HG02973 (cell line): ENCODE measurements at regions not wholly inside any gene's neighbourhood (a gene's known extent, or its start where the extent isn't known, plus 50 kb on each side); places are given as distances from the start of the nearest gene placed in this dataset.

ENCODE experiments used
- ATAC-seq: cut with Tn5 transposase; IDR thresholded peaks from one replicate; pipeline ENCODE4 v1.9.1; 2021; ENCODE audit warnings: moderate library complexity; ENCODE audit not compliant: unreplicated experiment

DNA sequence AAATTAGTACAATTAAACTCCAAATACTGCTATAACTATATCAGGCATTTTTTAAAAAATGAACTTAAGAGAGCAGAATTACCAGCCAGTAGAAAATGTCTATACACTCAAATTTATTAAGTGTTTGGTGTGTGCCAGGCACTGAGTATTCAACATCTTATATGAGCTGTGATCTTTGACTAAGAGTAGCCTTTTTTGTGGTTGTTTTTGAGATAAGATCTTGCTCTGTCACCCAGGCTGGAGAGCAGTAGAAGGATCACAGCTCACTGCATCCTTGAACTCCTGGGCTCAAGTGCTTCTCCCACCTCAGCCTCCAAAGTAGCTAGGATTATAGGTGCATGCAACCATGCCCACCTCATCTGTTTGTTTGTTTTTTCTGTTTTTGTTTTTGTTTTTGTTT, 102.5 kb upstream of the CELF2 start:
- no peak for ATAC-seq

DNA sequence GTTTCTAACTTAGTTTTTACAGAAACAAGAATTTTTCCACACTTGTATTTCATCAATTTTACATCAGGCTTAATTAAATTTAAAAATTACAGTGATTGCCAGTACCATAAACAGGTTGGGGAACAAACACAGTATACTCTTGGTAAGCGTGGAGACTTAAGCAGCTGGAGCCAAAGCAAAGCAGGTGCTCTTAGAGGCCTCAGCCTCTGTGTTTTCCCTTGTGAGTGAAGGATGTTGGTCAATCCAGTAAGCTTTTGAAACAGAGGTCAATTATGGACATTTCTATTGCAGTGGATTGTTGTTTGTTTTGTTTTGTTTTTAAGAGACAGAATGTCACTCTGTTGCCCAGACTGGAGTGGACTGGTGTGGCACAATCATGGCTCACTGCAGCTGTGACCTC, 100.6 kb upstream of the CELF2 start:
- no peak for ATAC-seq

DNA sequence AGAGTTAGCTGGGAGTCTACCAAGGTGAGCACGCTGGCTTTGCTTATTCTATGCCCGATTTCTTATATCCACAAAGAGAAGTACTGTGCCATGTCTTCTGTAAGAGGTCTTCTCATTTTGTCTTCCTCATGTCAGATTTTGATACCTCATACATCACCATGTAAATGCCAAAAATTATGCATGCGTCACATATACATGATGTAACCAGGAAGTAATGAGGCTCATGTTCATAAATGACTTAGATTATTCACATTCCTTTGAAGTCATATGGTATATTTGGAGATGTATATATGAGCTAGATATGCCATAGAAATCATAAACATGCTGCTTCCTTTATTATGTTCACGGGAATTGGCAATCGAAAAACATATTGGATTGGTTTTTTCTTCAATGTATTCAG, 97.7 kb upstream of the CELF2 start:
- ATAC-seq, result no peak

DNA sequence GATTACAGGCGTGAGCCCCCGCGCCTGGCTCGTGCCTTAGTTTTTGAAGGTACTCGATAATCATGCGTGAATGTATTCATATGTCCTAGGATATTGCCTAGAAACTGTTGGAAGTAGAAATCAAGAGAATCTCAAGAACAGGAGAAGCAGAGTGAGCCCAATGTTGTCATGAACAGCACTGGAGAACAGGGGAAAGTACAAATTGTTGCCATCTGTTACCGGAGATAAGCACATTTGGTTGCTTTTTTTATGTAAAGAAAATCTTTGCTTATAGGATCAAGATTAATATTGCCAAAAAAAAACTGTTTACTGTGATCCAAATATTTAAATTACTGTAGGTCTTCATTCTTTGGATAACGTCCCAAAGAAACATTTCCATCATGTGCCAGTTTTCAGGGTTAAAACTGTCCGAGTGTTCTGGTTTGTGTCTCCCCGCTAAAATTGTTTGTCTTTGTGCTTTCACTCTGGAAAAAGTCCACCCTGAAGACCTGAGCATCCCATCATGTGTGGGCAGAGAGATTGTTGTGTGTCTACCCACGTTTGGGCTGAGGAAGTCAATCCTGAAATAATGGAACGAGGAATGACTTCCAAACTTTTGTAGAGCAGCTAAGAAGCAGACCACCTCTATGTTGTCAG, 95.7 kb upstream of the CELF2 start:
- no peak for ATAC-seq

DNA sequence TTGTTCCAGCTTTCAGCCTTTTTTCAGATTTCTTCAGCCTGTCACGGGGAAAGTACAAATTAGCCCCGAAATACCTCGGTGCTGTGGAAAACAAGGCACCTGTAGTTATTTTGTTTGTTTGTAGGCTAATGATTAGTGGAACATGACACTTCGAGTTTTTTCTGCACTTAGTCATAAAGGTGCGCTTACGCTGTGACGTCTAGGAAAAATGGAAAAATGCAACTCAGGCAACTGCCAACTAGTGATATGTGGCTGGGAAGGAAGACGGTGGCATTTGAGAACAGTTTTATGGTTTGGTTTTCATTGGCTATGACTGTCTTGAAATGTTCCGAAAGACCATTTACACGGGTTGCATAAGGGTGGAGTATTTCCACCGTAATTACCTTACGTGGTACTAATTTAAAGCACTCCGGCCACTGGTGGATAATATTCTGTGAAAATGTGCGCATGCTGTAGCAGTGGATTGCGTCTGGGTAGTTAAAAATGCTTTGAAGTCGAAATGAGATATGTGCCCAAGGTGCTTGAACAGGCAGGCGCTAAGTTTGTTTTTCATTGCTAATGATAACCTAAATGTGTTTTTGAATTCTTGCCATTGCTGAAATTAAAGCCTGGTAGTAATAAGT, 94.5 kb upstream of the CELF2 start:
- ATAC-seq, result no peak

DNA sequence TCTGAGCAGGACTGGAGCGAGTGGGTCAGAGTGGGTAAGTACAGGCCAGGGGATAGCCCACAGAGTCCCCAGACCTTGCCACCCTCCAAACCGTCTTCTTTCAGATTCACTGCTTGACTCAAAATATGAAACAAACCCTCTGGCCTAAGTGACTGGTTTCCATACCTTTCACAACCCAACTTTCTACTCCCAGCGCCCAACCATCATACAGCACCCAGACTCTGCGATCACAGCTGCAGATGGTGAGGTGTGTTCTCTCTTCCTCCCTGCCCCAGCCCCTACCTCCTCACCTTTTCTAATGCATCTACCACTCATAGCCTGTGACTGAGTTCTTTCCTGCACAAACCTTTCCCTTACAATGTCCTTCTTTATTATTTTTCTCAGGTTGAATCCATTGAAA, 92.0 kb upstream of the CELF2 start:
- ATAC-seq, result no peak

DNA sequence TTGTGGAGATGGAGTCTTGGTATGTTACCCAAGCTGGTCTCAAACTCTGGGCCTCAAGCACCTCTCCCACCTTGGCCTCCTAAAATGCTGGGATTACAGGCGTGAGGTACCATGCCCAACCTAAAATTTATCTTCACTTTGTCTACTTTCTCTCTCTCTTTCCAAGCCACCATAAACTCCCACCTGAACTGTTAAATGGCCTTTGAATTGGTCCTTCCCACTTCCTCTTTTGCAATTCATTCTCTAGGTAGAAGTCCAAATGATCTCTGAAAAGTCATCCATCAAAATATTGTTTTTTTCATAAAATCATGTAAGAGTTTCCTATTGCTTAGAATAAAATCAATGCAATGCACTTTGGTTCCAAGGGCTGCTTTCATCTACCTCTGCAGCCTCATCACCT, 90.1 kb upstream of the CELF2 start:
- no peak for ATAC-seq

DNA sequence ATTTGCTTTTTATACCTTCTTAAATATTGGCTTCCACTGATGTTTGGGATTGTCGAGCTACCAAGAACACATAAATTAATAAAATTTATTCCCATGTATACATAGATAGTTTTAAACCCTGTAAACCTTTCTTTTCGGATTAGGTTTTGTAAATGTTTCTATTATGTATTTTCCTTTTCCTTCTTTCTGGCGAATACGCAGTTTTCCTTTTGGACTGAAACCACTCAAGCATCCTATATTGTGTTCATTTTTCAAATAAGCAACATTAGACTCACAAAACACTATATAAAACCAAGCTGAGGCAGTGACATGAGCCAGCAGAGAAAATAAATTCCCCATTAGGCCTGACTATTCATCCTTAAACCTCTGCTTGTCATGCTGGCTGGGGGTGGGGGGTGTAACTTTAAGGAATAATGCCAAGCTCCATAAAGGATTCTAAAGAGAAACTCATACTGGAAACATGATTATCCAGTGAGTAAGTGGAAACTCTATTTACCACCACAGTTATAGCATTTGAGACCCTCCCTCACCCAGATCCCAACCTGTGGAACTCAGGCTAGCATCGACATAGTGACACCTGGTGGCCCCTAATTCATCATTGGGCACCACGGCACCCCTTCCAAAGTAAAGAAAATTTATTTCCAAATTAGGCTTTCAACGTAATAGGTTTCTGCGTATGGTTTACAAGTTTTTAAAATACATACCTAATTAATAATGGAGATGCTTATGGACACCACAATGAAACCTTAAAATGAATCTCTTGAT, 86.5 kb upstream of the CELF2 start:
- no peak for ATAC-seq

DNA sequence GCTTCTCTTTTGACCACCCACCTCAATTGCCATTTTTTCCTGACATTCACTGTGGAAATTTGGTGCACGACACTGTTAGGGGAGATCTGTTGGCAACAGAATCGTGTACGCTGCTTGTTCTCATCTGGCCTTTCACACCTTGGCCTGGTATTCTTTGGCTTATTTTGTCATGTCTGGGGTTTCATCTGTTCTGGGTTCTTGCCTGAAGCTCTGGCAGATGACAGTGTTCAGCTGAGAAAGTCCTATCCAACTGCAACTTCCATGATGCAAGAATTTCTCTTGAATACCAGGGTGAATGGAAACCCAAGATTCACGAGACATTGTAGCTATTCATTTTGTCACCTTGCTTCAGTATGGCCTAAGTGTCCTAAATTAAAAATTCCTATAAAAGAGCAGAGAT, 82.6 kb upstream of the CELF2 start:
- no peak for ATAC-seq

DNA sequence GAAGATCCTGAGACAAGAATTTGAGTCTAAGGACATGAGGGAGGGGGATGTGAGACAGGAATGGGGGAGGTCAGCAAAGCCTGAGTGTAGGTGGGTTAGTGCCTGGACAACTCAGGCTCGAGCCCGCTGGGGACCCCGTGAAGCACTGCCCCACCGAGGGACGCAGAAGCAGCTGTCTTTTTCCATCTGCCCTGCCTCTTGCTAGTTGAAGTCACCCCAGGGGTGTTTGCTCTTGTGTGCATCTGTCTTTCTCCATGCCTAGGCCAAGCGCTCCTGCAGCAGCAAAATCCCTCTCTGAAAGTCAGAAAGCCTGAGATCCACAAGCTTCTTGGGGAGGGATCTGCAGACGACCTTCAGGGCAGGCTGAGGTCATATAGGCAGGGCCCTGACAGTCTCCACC, 79.0 kb upstream of the CELF2 start:
- no peak for ATAC-seq

DNA sequence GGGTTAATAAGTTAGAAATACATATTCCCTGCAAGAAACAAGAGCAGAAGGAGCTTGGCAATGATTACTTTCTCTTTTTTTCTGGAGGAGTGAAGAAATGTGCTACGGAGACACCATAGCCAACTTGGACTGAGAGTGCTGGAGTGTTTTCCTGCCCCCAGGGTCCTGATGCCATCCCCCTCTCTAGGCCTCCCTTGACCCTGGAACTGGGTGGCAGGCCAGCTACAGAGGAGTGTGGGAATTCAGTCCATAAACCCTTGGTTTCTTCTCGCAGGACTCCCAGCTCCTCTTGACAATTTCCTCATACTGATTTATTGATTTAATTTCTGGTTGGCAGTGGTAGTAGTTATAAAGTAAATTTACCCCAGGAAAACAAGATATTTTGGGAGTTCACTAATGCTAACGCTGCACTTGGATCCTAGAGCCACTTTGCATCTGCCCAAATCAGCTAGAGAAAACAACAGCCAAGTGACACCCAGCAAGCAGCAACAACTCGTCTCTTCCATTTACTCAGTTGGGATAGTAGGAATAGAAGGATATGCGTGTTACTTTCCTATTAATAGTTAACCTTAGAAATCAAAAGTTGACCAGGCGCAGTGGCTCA, 76.4 kb upstream of the CELF2 start:
- no peak for ATAC-seq

DNA sequence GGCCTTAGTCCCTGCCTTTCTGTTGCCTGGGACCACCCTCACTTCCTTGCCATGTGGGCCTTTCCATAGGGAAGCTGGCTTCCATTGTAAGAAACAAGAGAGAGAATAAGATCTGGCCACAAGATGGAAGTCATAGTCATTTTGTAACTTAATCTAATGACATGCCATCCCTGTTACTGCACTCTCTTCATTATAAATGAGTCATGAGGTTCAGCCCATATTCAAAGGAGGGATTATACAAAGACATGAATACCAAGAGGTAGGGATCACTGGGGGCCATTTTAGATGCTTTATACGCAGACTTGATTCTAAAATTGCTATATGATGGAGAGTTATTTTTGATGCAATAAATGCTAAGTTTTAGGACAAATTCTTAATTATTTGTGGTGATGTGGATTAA, 75.2 kb upstream of the CELF2 start:
- no peak for ATAC-seq

DNA sequence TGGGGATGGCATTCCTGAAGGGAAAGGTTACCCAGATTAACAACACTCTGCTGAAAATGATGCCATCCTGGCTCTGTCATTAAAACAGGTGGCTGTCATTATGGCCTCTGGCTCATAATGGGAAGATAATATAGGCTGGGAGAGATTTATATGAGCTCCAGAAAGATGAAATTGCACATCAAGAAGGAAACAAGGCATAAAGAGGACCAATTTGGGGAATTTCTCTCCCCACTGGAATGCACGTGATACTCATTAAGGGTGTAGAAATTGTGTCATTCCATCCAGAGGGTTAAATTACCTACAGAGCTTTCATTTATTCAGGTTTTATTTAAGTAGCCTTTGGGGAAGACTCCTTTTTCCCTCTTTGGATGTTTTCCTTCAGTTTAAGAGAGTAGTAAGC, 71.6 kb upstream of the CELF2 start:
- ATAC-seq, result no peak

DNA sequence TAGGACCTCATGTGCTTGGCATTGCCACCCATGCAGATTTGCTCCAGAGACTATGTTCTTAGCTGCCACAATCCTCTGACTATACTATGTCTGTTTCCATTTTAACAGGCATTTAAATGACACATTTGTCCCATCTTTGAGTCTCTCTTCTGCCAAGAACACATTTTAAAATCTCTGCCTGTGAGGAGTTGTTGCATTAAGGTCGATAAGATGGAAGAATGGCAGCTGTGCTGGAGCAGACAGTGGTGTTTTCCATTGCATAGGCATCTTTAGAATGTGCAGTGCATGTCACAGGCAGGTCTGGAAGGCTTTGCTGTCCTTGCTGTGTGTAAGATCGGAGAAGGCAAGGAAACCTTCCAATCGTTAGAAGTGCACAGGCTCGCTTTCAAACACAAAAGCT, 70.9 kb upstream of the CELF2 start:
- no peak for ATAC-seq

DNA sequence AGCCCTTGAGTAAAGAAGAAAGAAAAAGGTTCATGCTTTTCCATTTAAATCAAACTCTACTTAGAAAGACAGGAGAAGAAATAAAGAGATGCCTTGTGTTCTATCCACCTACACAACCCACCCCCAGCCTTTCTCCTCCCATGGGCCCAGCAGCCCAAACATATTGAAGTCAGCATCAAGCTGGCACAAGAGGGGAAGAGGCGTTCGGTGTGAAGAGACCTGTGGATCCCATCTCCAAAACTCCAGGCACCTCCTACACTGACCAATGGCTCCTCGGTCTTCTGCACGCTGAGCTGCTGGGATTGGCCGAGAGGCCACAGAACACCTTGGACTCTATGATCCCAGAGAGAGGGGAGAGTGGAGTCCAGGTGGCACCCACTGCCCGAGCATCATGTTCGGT, 66.0 kb upstream of the CELF2 start:
- ATAC-seq, result no peak

DNA sequence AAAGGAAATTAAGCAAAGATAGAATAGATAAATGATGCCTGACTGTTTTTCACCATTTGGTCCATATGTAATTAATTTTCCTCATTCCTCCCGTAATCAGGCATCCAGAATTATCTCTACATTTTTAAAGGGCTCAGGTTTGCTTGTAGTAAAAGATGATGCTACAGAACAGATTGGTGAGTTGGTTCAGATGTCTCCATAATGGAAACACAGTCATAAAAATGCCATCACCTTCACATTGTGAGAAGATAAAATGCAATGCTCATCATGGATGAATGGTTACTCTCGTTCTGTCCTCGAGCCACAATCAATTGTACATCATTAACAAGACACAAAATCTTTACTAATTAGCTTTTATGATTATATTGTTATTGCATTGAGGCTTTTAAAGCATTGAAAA, 64.9 kb upstream of the CELF2 start:
- ATAC-seq, result no peak

DNA sequence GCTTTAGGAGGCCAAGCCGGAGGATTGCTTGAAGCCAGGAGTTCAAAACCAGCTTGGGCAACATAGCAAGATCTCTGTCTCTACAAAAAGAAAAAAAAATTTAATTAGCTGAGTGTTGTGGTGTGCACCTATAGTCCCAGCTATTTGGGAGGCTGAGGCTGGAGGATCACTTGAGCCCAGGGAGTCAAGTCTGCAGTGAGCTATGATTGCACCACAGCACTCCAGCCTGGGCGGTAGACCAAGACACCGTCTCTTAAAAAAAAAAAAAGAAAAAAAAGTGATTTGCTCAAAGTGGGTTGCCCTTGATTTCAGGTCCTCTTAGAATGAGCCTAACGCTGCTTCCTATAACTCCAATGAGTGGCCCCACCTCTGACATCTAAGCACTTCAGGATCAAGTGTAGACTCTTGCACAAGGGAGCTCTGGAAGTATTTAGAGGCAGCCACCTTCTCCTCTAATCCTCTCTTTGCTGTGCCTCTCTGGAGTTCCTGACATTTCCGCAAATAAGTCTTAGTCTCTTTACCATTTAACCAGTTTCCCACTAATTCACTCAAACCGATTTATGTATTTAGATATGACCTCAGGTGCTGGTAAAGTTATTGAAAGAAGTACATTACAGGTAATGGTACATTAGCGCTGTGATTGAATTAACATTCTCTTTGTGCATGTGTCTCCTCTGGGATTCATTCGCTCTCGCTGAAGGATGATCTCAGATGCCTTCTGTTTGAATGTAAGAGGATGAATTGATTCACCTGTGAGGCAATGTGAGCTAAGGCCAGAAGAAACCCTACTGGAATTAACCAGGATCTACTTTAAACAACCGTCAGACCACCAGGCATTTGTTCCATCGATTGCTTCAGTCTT, 60.8 kb upstream of the CELF2 start:
- no peak for ATAC-seq

DNA sequence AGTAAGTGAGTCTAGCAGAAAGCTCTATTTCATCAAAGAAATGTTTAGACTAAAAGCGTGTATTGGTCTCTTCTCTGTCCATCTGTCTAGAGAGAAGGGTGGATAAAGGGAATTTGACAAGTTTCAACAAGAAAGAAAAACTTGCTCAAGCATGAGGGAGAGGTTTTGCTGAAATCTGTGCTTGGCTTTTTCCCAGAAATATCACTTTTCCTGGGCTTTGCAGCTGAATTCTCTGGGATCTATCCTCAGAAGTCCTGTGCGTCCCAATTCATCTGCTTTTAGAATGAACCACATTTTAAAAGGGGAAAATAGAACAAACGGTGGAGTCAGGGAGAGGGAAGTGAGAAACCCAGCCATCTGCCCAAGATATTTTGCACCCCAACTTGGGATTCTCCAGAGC, 59.6 kb upstream of the CELF2 start:
- no peak for ATAC-seq

DNA sequence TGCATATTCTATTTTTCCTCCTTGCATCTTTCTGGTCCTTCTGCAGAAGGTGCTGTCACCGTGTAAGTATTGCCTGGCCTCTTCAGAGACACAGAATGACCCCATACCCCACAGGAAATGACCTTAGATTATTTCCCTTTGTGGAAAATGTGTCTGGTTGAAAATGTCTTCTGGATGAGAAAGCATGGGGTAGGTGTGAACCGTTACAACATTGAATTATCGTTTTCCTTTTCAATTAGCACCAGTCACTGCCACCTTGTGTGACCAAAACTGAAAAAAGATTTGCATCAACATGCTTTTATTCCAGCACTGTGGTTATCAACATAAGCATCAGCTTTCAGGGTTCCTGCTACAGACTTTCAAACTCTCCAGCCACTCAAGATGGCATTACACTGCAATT, 58.0 kb upstream of the CELF2 start:
- peak; percentile 42 for ATAC-seq

DNA sequence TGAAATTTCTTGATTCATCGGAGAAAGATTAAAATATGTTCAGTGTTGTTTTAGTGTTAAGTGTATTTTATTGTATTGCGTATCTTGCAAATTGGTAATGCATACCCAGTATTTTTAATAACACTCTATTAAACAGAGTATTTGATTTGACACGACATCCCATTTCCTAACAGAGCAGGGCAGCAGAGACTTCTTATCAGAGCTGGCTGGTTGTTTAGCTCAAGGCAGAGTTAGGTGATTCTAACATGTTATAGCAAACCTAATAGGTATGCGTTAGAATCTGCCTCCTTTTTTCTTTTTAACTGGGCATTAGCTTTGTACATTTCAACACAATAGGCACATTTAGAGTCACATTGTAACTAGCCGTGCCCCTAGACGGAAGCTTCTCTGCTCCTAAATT, 57.1 kb upstream of the CELF2 start:
- no peak for ATAC-seq

DNA sequence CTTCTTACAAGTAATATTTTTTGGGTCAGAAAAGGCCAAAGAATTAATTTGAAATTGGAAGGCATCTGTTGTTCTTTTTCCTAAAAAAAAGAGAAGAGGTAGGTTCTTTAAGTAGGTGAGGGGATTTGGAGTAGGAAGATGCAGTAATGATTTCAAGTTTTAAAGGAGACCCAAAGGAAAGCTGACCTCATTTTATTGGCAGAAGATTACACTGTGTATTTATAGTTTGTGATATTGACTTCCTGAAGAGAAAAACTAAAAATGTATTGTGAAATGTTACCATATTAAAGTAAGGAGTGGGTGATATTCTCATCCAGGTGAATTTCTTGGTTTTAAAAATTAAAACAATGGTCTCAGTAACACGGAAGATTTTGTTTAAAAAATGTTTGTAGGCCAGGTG, 56.6 kb upstream of the CELF2 start:
- no peak for ATAC-seq
